ENCODE measurements at regions not wholly inside any gene's neighbourhood (a gene's known extent, or its start where the extent isn't known, plus 50 kb on each side); places are given as distances from the start of the nearest gene placed in this dataset.

GRCh38 chr2:48007699-48008268 is 101.5 kb upstream of the FBXO11 start:
- TF ChIP-seq EZH2 (IDR thresholded peaks at IDR 0.05): no peak
- TF ChIP-seq FOXP2 (optimal IDR thresholded peaks at IDR 0.05; ENCODE audit: control extremely low read depth, extremely low read length, insufficient read depth): no peak

Measured in SK-N-MC (cell line).